Heart right ventricle (tissue), 16 donors: ENCODE measurements at regions not wholly inside any gene's neighbourhood (a gene's known extent, or its start where the extent isn't known, plus 50 kb on each side); places are given as distances from the start of the nearest gene placed in this dataset.
A peak's percentile ranks its signal among the peaks of the same experiment; 100 is the strongest.

Experiments
- ATAC-seq, 8 donors: fragments of 200-7000 bp; cut with Tn5 transposase; one replicate each; pipeline ENCODE4 v1.9.1; 2020; ENCODE audit warnings: mild to moderate bottlenecking in 8 of 8, moderate library complexity in 8 of 8, moderate number of reproducible peaks in 1 of 8
- DNase-seq, 2 donors: peaks; one replicate each; pipeline ENCODE4 v3.0.0-alpha.2; 2020
- H3K27ac ChIP-seq, 10 donors: fragments of 200-600 bp; sonication (generic) in 2 of 10; one replicate each; pipeline versions ENCODE4 v1.5.0 to v1.8.0; 2020 to 2022; ENCODE audit warnings: mild to moderate bottlenecking in 3 of 10
- H3K27me3 ChIP-seq, 7 donors: fragments of 200-600 bp; one replicate each; pipeline ENCODE4 v1.8.0; 2021 to 2022; ENCODE audit warnings: mild to moderate bottlenecking in 2 of 7
- H3K36me3 ChIP-seq, 9 donors: fragments of 200-600 bp; sonication (generic) in 1 of 9; one replicate each; pipeline versions ENCODE4 v1.5.0 to v1.8.0; 2020 to 2022; ENCODE audit warnings: mild to moderate bottlenecking in 2 of 9
- H3K4me1 ChIP-seq, 9 donors: fragments of 200-600 bp; sonication (generic) in 1 of 9; one replicate each; pipeline versions ENCODE4 v1.5.0 to v1.8.0; 2020 to 2022; ENCODE audit warnings: mild to moderate bottlenecking in 4 of 9
- H3K4me3 ChIP-seq, 10 donors: fragments of 200-600 bp; sonication (generic) in 2 of 10; one replicate each; pipeline versions ENCODE4 v1.5.0 to v1.8.0; 2020 to 2022; ENCODE audit warnings: mild to moderate bottlenecking in 7 of 10, moderate library complexity in 2 of 10
- H3K9me3 ChIP-seq, 11 donors: fragments of 200-600 bp in 10 of 11; sonication (generic) in 2 of 11; one replicate each; pipeline versions ENCODE4 v1.5.0 to v1.8.0; 2013 to 2022; ENCODE audit warnings: mild to moderate bottlenecking in 2 of 11, control low read depth in 1 of 11, moderate library complexity in 1 of 11
- WGBS, 2 donors: extraction: QIAGEN DNeasy Blood & Tissue Kit; methylation state at CpG; one replicate each; pipeline ENCODE4 v1.1.7; 2013; ENCODE audit warnings: inconsistent platforms in 1 of 2; 5-methylcytosine and 5-hydroxymethylcytosine counted together
- intact Hi-C, 10 donors: fragments of 100-400 bp; cut with DNase I; formaldehyde crosslinking; loops; one replicate each; pipeline versions ENCODE4 v1.11.1 to v1.14.2; 2022
- TF ChIP-seq, protein P1 (sequence below), 9 donors: fragments of 200-600 bp; sonication (generic) in 2 of 9; IDR thresholded peaks; one replicate each; pipeline versions ENCODE4 v1.5.0 to v1.8.0; 2021 to 2022; ENCODE audit warnings: antibody characterized with exemption in 9 of 9, mild to moderate bottlenecking in 5 of 9, moderate library complexity in 1 of 9
- donor health status: Arrhythmogenic right ventricular cardiomyopathy.
- donor health status: ischemic (EF 13 %, LVEDD 7.1; RV severe dilation, severe dysfunction).
- donor health status: healthy with polysubstance abuse.
- donor health status: DM: no; HTN: yes; CAD: no.
- donor health status: DM: no; HTN: no; CAD: no.
- donor health status: ischemic (EF 25% LVEDD 6.9; RV normal size, moderate dysfunction).
- donor health status: ischemic (EF 25% LVEDD 5.7; RV mildly dilated, moderate dysfunction).
- donor health status: healthy.
- donor health status: DM: yes; HTN: yes; CAD: no.
- donor health status: Ischemic cardiomyopathy.
- donor health status: ischemic (EF 35%, LVEDD 5.7; RV mildly dilated, moderate dysfunction).
- donor health status: nonischemic (EF 11% LVEDD 7.7; RV severe dilation, severe dysfunction).
- donor health status: DM: yes; HTN: yes; CAD: no.
- donor health status: PGD.
- donor health status: ischemic (EF 29% LVEDD 5.4; RV normal size, mild dysfunction).
- donor health status: nonischemic (EF 23%, LVEDD 6.1; RV moderate dilation, normal function).

- Histone ChIP-seq H3K27ac (no peak overlapping the region), H3K36me3 (no peaks in the 10 kb centered on the region), H3K9me3 (peaks cover 0 to 37% (median 8%) of the 10 kb centered on the region in 11 donors), H3K4me3 (no peak overlapping the region), H3K4me1 (peaks cover 0 to 8% (median 0%) of the 10 kb centered on the region in 9 donors), H3K27me3 (no peaks in the 10 kb centered on the region)
- peak in 5 of 8 donors; percentile 41 to 70 (median 54) for ATAC-seq
- 30 to 33% methylated on average over 1 of the region's 1 CpG for WGBS, 2 donors
- intact Hi-C loops: loop anchor here in 1 of 10 donors (10.0 kb wide), 2 partner anchors 266 to 586 kb away; no protein-coding TSS in a partner anchor
- TF ChIP-seq, protein P1, sequence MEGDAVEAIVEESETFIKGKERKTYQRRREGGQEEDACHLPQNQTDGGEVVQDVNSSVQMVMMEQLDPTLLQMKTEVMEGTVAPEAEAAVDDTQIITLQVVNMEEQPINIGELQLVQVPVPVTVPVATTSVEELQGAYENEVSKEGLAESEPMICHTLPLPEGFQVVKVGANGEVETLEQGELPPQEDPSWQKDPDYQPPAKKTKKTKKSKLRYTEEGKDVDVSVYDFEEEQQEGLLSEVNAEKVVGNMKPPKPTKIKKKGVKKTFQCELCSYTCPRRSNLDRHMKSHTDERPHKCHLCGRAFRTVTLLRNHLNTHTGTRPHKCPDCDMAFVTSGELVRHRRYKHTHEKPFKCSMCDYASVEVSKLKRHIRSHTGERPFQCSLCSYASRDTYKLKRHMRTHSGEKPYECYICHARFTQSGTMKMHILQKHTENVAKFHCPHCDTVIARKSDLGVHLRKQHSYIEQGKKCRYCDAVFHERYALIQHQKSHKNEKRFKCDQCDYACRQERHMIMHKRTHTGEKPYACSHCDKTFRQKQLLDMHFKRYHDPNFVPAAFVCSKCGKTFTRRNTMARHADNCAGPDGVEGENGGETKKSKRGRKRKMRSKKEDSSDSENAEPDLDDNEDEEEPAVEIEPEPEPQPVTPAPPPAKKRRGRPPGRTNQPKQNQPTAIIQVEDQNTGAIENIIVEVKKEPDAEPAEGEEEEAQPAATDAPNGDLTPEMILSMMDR (IDR thresholded peaks at IDR 0.05): peak in 1 of 9 donors; percentile 8
- no peak for DNase-seq
These were observed 134.6 kb upstream of the SCN7A start for GRCh38 chr2:166628478-166629136.

DNA sequence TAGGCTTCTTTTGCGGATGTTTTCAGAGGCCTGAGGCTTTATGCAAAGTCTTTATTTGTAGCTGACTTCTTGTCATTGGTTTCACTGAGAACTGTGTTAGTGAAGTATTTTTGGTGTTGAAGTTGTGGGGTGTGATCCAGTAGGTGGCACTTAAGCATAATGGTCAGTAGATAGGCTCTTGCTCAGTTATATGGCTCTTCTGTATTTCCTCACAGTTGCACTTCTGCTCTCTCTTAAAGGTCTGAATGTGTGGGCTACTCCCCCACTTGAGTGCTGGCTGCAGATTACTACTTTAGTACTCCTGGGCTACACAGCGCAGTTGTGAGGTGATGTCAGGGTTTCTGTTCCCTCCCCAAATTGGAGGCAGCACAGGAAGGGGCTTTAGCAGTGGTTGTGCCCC, 133.8 kb upstream of the SCN7A start:
- H3K36me3 ChIP-seq: no peaks in the 10 kb centered on the region
- TF ChIP-seq, protein P1 (IDR thresholded peaks at IDR 0.05): peak in 4 of 9 donors; percentile 20 to 44 (median 35)
- H3K27ac ChIP-seq: no peak overlapping the region
- no peak overlapping the region for H3K4me3 ChIP-seq
- peak in 5 of 8 donors; percentile 67 to 84 (median 81) for ATAC-seq
- no peak for DNase-seq
- WGBS, 2 donors: 66 to 72% methylated on average over 2 of the region's 2 CpGs
- H3K27me3 ChIP-seq: no peaks in the 10 kb centered on the region
- peaks cover 0 to 8% (median 0%) of the 10 kb centered on the region in 9 donors for H3K4me1 ChIP-seq
- intact Hi-C loops: loop anchor here in 1 of 10 donors (10.0 kb wide), 2 partner anchors 267 to 587 kb away; no protein-coding TSS in a partner anchor
- peaks cover 0 to 37% (median 8%) of the 10 kb centered on the region in 11 donors for H3K9me3 ChIP-seq

DNA sequence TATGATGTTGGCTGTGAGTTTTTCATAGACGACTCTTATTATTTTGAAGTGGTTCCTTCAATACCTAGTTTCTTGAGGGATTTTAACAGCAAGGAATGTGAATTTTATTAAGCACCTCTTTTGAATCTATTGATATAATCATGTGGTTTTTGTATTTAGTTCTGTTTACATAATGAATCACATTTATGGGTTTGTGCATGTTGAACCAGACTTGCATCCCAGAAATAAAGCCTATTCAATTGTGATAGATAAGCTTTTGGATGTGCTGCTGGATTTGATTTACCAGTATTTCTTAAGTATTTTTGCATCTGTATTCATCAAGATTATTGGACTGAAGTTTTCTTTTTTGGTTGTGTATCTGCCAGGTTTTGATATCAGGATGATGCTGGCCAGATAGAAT, 131.6 kb upstream of the SCN7A start:
- no peak for ATAC-seq
- intact Hi-C loops: loop anchor here in 1 of 10 donors (10.0 kb wide), 2 partner anchors 269 to 589 kb away; no protein-coding TSS in a partner anchor
- no peak for DNase-seq
- Histone ChIP-seq H3K4me1 (peaks cover 0 to 8% (median 0%) of the 10 kb centered on the region in 9 donors), H3K27me3 (no peaks in the 10 kb centered on the region), H3K36me3 (no peaks in the 10 kb centered on the region), H3K9me3 (peaks cover 0 to 23% (median 0%) of the 10 kb centered on the region in 11 donors), H3K27ac (no peak overlapping the region), H3K4me3 (no peak overlapping the region)
- TF ChIP-seq, protein P1 (IDR thresholded peaks at IDR 0.05): no peak
- WGBS, 2 donors: 87 to 97% methylated on average over 1 of the region's 1 CpG

- no peak overlapping the region for H3K4me3 ChIP-seq
- no peak overlapping the region for H3K27ac ChIP-seq
- no peaks in the 10 kb centered on the region for H3K27me3 ChIP-seq
- ATAC-seq: no peak
- intact Hi-C loops: no loop called here
- no peaks in the 10 kb centered on the region for H3K36me3 ChIP-seq
- TF ChIP-seq, protein P1 (IDR thresholded peaks at IDR 0.05): no peak
- no peaks in the 10 kb centered on the region for H3K4me1 ChIP-seq
- no peak for DNase-seq
- peaks cover 0 to 25% (median 5%) of the 10 kb centered on the region in 11 donors for H3K9me3 ChIP-seq
These were observed 120.5 kb upstream of the SCN7A start for GRCh38 chr2:166614503-166614902.
